CD4-positive, alpha-beta T cell treated with Interleukin-4 for 4 hours (primary cell): ENCODE measurements at regions not wholly inside any gene's neighbourhood (a gene's known extent, or its start where the extent isn't known, plus 50 kb on each side); places are given as distances from the start of the nearest gene placed in this dataset.

Experiments used
- DNase-seq: peaks from one replicate; pipeline ENCODE4 v3.0.0-alpha.2; 2020

DNA sequence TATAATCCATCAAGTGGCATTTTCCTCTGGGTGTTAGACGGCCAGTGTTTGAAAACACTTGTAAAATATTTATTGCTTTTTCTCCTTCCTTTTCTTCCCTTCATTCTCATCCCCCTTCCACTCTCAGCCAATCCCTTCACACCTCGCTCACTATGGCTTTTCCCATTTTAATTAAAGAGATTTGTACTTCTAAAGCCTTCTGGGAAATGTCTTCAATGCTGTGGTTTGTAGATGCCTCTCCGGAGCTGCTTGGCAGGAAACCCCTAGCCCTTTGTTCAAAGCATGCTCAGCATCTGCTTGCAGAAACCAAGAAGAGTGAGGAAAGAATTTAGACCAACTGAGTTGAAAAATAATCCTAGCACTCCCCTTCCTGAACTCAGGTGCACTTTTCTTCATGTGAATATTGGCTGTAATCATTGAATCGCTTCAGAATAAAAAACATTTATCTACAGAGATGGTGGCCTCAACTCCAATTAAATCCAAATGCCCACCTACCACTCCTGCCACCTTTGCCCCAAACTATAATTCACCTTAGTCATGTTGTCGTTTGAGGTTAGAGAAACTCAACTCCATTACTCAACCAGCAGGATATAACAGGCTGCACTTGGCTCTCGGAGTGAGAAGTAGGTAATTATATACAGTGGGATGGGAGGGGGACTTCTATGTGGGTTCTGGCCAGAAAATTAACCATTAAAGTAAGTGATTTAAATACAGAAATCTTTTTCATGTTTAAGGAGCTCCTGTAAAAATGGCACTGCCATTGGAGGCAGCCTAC is 659.4 kb upstream of the CAMK1G start:
- no peak for DNase-seq

DNA sequence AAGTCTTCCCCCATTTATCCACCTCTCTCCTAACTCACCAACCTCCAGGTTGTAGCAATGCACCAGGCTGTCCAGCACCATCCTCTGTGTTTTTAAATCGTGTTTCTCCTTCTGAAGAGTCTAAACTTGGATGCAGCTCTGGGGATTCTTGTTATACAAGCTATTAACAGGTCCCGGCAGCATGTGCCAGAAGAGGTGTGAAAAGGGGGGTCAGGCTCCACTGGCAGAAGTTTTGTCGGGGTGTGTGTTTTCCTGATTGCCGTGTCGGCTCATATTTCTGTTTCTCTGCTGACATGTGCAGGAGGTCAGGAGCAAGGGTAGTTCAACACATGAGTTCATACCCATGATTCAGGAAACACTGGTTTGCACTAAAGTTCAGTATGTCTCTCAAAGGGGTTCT is 658.6 kb upstream of the CAMK1G start:
- no peak for DNase-seq

DNA sequence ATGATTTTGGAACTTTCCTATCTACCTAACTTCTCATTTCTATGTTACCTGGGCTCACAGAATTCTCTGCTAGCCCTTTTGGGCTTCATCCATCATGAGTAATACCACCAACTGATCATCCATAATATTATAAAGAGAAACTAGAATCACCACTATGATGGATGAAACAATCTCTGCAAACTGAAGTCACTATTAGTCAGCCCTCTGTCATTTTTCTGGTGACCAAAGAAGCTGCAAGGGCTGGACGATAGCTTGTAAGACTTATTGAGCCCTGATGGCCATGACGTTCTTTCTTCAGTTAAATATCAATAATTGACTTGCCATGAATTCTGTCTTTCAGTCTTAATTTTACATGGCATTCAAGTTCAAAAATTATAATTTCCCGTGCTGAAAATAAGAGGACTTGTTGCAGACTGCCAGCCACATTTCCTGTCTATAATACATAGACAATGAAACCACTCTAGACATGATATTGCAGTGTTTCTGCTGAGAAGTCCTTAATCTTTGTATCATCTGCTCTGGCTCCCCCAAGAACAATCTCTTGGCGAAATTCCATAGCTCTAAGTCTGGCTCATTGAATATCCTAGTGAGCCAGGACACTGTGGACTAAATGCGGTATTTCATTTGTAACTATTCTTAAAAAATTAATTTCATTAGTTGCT is 655.0 kb upstream of the CAMK1G start:
- DNase-seq = no peak

DNA sequence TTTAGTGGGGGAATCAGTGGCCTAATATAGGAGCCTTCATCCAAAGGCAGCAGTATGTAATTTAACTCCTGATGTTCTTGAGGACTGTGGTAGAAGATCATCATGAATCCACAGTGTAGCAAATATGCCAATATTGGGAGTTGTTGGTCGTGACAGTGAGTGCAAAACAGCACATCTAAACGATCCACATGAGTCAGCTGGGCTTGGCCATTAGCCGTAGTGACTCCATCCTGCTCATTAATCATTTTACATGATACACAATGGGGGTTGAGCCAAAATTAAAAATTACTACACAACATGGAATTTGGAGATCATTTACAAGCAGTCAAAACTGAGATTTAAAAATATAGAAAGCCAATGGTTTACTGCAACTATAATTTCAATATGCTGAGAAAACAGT is 653.9 kb upstream of the CAMK1G start:
- DNase-seq = no peak

DNA sequence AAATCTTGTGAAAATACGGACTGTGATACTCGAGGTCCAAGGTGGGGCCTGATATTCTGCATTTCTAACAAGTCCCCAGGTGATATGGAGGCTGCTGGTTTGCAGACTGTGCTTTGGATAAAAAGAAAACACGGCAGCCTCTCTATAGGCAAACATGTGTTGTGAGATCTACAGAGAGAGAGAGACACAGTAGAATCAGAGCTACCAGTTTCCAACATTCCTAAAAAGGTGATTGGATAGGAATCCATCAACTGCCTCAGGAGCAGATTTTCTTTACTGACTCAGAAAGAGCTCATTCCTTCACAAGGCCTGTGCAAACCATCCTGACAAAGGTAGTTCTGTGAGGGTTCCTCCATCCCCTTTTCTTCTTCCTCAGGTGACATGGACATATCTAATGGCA is 651.6 kb upstream of the CAMK1G start:
- DNase-seq = no peak

DNA sequence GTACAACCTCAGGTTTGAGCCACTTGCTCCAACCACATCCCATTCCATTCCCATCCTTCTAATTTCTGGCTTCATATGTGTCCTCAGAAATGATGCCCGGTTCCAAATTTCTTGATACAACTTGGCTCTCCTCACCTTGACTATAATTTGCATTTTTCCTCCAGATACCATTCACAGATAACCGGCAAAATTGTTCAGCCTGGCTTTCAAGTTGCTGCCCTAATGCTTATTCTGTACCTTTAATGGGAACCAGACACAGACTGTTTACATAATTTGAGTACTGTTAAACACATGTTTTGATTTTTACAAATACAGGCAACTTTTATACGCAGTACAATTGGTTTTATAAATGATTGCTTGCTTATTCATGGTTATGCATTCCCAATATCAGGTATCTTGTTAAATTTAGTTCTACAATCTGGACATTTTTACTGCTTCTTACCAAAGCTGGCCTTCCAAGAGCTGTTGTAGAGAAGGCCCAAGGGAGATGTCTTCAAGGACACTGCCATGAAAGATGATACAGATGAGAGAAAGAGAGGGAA is 649.5 kb upstream of the CAMK1G start:
- DNase-seq = no peak

DNA sequence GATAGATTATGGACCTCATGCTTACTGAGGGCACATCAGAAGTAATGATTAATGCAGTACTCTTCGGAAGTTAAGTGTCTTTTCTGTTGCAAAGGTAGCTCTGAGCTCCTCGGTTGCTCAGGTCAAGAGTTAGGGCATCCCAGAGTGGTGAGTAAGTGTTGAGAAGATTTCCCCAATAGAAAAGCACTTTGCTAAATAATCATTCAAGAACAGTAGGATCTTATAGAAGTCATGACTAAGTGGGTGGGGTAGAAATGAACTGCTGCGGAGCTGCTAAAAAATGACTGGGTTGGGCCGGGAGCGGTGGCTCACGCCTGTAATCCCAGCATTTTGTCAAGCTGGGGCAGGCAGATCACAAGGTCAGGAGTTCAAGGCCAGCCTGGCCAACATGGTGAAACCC is 648.6 kb upstream of the CAMK1G start:
- DNase-seq = no peak

DNA sequence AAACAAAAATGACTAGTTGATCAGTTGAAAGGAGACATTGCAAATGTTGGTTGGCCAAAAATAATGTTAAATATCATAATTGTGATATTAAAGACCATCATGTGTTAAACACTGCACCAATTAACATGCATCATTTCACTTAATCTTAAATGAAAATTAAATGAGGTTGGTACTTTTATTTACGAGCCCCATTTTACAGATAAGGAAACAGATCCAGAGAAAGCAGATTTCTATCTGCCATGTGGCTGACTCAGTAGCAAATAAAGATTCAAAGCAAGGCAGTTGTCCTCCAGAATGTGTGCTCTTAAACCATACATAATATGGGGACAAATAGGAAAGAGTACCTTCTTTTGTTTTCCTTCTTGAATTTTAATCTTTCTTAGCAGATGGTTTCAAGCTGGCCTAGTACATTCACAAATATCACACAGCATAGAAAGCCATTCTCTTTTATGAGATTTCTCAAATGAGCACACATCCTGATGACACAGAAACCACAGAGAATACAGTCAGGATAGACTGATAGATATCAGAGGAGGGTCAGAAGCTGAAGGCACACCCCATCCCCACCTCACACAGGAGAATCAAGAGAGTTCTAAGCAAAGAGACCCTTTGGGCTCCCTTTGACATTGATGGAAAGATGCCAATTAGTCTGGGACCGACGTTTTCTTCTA is 647.9 kb upstream of the CAMK1G start:
- DNase-seq = no peak

DNA sequence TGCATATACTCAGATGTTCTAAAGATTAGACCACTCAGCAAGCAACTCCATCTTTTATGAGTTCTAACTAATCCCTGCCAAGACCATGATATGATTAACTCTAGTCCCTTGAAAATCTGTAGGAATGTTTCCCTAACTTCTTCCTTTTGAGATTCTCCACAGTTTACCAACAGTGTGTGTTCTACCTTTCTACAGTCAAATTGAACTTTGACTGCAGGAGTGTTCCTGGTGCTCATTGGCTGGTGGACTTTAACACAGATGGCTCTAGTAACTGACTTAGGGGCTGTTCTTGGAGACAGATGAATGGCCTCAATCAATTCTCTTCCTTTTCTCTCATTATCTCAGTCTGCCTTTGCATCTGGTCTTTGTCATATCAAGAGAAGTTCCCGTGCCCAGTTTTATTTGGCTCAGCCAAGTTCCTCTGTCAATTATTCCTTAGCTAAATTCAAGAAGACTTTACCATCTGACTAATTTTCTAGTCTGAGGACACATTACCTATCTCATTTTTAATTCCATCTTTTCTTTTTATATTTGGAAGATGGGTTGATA is 643.9 kb upstream of the CAMK1G start:
- DNase-seq = no peak

DNA sequence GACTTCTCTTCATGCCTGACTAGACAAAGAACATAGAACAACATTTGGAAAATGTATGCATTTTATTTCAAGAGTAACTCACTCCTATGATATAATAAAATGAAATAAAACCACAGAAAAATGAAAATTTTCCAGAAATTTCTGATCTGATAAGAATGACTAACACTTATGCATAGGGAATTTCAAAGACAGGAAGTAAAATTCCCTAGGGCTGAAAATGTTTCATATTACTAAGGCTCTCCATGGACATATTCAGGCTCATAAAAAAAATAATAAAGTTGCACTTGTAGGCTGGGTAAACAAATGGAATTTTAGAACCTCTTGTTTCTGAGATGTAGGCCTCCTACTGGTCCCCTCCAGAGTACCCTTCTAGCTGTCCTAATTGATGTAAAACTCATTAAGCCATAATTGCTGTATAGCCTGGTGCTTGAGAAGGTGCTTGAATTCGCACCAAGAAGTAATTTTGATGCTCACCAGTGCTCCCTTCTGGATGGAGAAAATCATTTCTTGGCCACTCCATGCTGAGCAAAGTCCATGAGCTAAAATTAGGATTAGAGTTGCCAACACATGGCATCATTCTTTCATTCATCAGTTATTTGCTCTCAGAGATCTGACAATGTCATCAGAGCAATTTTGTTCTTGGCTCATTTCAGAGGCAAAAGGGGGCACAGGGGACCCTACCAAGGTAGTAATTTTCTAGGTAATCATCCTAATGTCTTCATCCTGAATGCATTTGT is 641.0 kb upstream of the CAMK1G start:
- DNase-seq = no peak

DNA sequence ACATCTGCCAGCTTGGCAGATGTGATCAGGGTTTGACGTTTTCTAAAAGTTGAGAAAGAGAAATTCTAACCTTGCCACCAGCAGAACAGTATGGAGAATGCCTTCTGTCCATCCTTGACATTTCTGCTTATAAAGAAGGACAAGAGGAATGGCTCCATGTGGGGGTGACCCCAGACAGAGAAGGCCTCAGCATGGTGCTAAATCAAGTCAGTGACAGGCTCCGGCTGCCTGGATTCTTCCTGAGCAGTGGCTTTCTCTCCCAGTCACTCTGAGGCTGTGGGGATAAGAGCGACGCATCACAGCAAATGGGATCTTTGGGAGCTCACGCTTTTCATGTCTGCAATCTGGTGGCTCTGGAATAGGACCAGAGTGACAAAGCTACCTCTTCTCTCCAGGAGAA is 640.2 kb upstream of the CAMK1G start:
- DNase-seq = no peak

DNA sequence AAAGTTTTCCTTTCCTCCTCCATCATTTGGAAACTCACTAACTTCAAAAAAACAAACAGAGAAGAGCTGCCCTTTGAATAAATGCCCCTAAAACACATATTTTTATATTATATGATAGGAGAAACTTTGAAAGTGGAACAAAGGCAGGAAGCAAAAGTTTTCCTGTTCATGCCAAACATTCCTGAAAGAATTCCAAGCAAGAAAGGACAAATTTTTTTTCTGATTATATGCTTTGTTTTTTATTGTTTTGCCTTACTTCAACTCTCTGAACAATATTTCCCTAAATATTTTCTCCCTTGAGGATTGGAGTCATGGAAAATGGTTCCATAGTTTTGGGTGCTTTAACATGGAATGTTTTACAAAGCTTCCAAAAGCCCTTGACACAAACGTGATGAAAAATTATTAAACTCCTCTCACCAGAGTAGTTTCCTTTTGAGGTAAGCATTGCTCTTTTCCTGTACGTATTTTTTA is 638.5 kb upstream of the CAMK1G start:
- no peak for DNase-seq

DNA sequence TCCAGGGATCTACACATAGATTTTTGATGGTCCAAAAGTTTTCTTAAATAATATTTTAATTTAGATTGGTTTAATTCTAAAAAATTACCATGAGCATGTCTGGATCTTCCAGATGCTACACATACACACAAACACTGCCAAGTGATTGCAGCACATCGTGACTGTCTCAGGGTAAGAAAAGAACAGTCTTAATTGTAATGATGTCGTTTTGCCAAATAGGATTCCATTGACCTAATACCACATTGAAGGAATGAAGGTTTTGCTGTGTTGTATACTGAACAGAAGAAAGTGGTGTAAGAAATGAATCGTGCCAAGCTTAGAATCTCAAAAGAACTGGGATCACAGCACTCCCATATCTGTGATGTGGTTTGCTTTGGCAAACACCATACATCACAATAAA is 633.3 kb upstream of the CAMK1G start:
- DNase-seq = no peak

DNA sequence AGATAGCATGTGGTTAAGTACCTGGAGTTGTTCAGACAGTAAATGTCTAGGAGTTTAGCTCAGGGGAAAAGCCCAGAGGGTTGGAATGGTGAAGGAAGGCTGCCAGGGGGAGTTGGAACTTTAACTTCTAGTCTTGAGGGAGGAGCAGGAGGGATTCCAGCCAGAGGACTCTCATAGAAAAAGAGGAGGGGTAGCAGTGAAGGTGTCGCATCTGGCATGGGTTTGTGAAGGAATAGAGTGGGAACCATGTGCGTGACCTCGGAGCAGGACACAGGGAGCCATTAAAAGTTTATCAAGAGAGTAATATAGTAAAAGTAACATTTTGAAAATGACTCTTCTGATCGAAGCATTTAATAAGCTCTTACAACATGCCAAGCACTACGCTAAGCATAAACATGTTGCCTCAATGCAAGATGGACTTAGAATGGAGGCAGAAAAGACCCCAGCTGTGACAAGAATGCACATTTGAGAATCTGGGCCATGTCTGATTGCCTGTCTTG is 632.4 kb upstream of the CAMK1G start:
- no peak for DNase-seq

DNA sequence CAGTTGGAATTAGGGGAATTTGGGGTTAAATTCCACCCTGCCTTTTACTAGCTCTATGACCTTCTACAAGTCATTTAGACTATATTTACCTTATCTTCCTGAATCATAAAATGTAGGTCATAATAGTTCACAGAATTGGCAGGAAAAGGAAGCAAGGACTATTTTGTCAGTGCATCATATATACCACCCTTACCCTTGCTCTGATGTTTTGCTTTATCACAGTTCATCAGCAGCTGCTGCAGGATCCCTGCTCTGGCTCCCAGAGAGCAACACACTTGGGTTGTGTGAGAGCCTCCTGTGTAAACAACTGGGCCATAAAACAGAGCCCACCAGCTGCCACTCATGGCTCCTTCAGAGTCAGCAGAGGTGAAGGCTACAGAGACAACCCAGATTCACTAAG is 631.6 kb upstream of the CAMK1G start:
- no peak for DNase-seq

DNA sequence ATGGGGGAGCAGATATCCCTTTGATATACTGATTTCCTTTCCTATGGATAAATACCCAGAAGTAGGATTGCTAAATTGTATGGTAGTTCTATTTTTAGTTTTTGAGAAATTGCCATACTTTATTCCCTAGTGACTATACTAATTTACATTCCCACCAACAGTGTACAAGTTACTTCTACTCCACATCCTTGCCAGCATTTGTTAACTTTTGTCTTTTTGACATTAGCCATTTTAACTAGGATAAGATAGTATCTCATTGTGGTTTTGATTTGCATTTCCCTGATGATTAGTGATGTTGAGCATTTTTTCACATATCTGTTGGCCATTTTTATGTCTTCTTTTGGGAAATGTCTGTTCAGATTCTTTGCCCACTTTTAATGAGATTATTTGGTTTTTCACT is 620.6 kb upstream of the CAMK1G start:
- no peak for DNase-seq

DNA sequence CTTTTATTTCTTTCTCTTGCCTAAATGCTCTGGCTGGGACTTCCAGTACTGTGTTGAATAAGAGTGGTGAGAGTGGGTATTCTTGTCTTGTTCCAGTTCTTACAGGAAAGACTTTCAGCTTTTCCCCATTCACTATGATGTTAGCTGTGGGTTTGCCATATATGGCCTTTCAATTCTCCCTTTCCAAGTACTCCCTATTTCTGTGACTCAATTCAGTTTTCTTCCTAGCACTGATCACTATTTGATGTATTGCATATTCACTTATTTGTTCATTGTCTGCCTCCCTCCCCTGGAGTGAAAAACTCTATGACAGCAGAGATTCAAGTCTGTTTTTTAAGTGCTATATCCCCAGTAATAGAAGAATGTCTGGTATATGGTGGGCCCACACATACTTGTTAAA is 618.2 kb upstream of the CAMK1G start:
- DNase-seq = no peak

DNA sequence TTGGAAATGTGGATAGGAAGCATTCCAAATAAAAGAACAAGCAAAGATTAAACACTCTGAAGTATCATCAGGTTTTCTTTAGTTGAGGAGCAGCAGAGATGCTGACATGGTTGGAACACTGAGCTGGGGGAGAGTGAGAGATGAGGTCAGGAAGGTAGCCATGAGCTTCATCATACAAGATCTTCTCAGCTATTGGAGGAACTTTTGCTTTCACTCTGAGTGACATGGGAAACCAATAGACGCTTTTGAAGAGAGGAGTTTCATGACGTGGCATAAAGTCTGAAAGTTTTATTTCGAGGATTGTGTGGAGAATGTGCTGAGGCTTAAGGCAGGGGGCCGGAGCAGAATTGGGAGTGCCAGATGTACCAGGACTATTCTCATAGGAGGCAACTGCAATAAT is 616.2 kb upstream of the CAMK1G start:
- DNase-seq = no peak

DNA sequence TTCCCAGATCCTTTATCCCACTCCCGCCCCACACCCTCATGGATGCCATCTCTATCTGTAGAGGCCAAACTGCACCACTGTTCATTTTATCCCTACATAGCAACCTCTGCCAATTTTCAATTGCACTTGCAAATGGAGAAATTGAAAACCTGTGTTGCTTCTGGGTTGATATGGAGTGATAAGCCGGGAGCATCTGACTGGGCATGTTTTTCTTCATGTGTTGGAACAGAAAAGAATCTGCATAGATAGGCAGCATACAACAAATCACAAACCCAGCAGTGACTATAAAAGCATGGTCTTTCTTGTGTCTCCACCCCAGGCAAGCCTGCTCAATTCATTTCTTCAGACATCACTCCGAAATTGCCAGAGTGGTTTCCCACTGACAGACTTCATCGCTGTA is 608.8 kb upstream of the CAMK1G start:
- no peak for DNase-seq

DNA sequence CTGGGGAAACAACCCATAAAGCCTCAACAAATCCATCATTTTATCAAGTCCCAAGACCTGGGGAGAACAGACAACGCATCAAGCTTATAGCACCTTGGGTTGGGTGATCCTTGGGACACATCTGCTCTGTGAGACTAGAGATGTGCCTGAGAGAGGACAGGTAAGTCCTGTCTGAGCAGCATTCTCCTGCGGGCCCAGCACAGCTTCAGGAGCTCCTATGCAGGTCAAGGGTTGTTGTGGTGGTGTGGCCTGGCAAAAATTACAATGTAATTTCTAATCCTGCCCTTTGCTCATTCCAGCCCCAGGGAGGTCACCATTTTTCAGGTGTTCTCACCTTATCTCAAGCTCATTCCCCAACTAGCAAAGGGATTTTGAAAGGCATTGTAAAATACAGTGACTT is 608.1 kb upstream of the CAMK1G start:
- DNase-seq = no peak

DNA sequence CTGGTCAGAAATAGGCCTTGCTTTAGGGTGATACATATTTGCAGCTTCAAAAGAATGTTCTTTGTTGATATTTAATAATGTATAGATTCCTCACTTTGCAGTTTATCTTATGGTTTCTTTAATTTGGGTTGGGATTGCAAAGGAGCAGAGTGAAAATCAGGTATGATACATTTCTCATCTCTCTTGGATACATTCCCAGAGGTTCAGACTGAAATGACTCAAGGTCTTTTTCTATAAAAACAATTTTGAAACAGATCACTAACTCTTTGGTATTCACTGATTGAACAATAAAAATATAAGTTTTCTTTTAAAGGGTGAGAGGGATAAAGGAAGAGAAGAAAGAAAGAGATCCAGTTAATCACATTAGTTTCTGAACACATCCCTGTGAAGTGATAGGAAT is 606.5 kb upstream of the CAMK1G start:
- no peak for DNase-seq

DNA sequence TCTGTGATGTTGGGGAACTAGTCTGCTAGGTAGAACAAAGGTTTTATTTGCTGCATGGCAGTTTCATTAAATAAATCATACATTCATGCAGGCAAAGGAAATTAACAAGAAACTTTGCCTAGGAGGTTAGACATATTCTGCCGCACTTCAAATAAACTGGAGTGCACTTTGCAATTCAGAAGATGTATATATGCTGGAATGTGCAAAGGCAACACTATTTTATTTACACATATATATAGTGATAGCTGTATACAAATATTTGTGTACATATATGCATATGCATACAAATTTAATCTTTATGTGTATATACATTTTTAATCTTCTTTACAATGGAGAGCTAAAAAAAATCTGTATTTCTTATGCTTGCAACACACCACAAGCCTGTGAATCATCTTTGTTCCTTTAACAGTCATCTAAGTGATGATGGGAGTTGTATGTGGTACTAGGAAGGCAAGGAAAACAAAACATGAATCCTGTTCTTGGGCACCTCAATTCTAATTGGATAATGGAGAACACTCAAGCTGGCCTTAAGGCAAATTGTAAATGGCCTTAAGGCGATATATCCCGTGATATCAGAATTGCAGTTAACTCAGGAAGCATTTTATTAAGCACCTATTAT is 605.8 kb upstream of the CAMK1G start:
- DNase-seq = no peak
